A549 (cell line): ENCODE measurements at regions not wholly inside any gene's neighbourhood (a gene's known extent, or its start where the extent isn't known, plus 50 kb on each side); places are given as distances from the start of the nearest gene placed in this dataset.

Source experiments
- HDAC2 ChIP-seq: fragments of 200-600 bp; sonication (generic); IDR thresholded peaks from 2 replicates; pipeline ENCODE4 v1.6.1; 2016
- HOXA7 ChIP-seq: fragments of 250-450 bp; sonication (Bioruptor Pico); IDR thresholded peaks from 2 replicates; pipeline ENCODE4 v1.5.0; 2020; ENCODE audit warnings: mild to moderate bottlenecking, moderate library complexity
- POLR2A ChIP-seq: IDR thresholded peaks from 2 replicates; pipeline ENCODE4 v1.6.1; 2012; ENCODE audit warnings: mild to moderate bottlenecking, low read length
- TF ChIP-seq, protein P1 (sequence below): fragments of >200 bp; sonication (Bioruptor Twin); formaldehyde crosslinking; IDR thresholded peaks from 3 replicates; pipeline ENCODE4 v1.5.1; 2016
- TF ChIP-seq, protein P2 (sequence below): IDR thresholded peaks from 2 replicates; pipeline ENCODE4 v1.6.1; 2012
- TF ChIP-seq, protein P3 (sequence below): fragments of >200 bp; sonication (Bioruptor Twin); formaldehyde crosslinking; IDR thresholded peaks from 3 replicates; pipeline ENCODE4 v1.6.1; 2016

GRCh38 chr12:3375326-3375725, 115.7 kb upstream of the PRMT8 start:
- TF ChIP-seq, protein P1, sequence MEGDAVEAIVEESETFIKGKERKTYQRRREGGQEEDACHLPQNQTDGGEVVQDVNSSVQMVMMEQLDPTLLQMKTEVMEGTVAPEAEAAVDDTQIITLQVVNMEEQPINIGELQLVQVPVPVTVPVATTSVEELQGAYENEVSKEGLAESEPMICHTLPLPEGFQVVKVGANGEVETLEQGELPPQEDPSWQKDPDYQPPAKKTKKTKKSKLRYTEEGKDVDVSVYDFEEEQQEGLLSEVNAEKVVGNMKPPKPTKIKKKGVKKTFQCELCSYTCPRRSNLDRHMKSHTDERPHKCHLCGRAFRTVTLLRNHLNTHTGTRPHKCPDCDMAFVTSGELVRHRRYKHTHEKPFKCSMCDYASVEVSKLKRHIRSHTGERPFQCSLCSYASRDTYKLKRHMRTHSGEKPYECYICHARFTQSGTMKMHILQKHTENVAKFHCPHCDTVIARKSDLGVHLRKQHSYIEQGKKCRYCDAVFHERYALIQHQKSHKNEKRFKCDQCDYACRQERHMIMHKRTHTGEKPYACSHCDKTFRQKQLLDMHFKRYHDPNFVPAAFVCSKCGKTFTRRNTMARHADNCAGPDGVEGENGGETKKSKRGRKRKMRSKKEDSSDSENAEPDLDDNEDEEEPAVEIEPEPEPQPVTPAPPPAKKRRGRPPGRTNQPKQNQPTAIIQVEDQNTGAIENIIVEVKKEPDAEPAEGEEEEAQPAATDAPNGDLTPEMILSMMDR: no peak
- TF ChIP-seq, protein P2, sequence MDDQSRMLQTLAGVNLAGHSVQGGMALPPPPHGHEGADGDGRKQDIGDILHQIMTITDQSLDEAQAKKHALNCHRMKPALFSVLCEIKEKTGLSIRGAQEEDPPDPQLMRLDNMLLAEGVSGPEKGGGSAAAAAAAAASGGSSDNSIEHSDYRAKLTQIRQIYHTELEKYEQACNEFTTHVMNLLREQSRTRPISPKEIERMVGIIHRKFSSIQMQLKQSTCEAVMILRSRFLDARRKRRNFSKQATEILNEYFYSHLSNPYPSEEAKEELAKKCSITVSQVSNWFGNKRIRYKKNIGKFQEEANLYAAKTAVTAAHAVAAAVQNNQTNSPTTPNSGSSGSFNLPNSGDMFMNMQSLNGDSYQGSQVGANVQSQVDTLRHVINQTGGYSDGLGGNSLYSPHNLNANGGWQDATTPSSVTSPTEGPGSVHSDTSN: no peak
- TF ChIP-seq, protein P3, sequence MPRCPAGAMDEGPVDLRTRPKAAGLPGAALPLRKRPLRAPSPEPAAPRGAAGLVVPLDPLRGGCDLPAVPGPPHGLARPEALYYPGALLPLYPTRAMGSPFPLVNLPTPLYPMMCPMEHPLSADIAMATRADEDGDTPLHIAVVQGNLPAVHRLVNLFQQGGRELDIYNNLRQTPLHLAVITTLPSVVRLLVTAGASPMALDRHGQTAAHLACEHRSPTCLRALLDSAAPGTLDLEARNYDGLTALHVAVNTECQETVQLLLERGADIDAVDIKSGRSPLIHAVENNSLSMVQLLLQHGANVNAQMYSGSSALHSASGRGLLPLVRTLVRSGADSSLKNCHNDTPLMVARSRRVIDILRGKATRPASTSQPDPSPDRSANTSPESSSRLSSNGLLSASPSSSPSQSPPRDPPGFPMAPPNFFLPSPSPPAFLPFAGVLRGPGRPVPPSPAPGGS: no peak
- TF ChIP-seq HOXA7 (no peak), POLR2A (no peak), HDAC2 (no peak)
